Esophagus muscularis mucosa (tissue), 4 donors: ENCODE measurements at regions not wholly inside any gene's neighbourhood (a gene's known extent, or its start where the extent isn't known, plus 50 kb on each side); places are given as distances from the start of the nearest gene placed in this dataset.

Source experiments
- DNase-seq: peaks from one replicate; pipeline ENCODE4 v3.0.0-alpha.2; 2017; ENCODE audit errors: extremely low spot score
- H3K27ac ChIP-seq, 4 donors: fragments of 200-600 bp; sonication (generic); replicated peaks in 1 of 4; 1 replicate in 3 of 4; 2 replicates in 1 of 4; pipeline ENCODE4 v1.5.1; 2016 to 2019; ENCODE audit warnings: mild to moderate bottlenecking in 1 of 4
- H3K27me3 ChIP-seq, 4 donors: fragments of 200-600 bp; sonication (generic); one replicate each; pipeline versions ENCODE4 v1.5.1 to v1.6.0; 2016 to 2019
- H3K36me3 ChIP-seq, 4 donors: fragments of 200-600 bp; sonication (generic); one replicate each; pipeline ENCODE4 v1.5.1; 2016 to 2019
- H3K4me1 ChIP-seq, 4 donors: fragments of 200-600 bp; sonication (generic); one replicate each; pipeline ENCODE4 v1.5.1; 2016 to 2019
- H3K4me3 ChIP-seq, 4 donors: fragments of 200-600 bp; sonication (generic); 1 replicate in 2 of 4; 2 replicates in 2 of 4; pipeline ENCODE4 v1.5.1; 2016 to 2019; ENCODE audit warnings: mild to moderate bottlenecking in 4 of 4, moderate library complexity in 1 of 4
- H3K9me3 ChIP-seq, 4 donors: fragments of 200-600 bp; sonication (generic); 1 replicate in 3 of 4; 2 replicates in 1 of 4; pipeline ENCODE4 v1.5.1; 2016 to 2019
- CTCF ChIP-seq, 3 experiments: fragments of 200-600 bp in 2 of 3; fragments of 450-650 bp in 1 of 3; sonication (generic) in 2 of 3; IDR thresholded peaks; one replicate each; pipeline ENCODE4 v1.5.1; 2017 to 2019; ENCODE audit warnings: antibody characterized with exemption in 3 of 3, mild to moderate bottlenecking in 2 of 3, moderate library complexity in 1 of 3
- EP300 ChIP-seq: sonication (generic); formaldehyde crosslinking; IDR thresholded peaks from one replicate; pipeline ENCODE4 v1.6.1; 2017; ENCODE audit warnings: antibody characterized with exemption
- POLR2A ChIP-seq: fragments of 450-650 bp; IDR thresholded peaks from one replicate; pipeline ENCODE4 v1.6.1; 2017; ENCODE audit warnings: antibody characterized with exemption, moderate library complexity, mild to moderate bottlenecking, low read depth
- POLR2AphosphoS5 ChIP-seq, 2 donors: sonication (generic); formaldehyde crosslinking; IDR thresholded peaks; one replicate each; pipeline ENCODE4 v1.6.1; 2017; ENCODE audit warnings: antibody characterized with exemption in 2 of 2
- WGBS: methylation state at CpG from one replicate; pipeline ENCODE4 v1.1.5; 2018; 5-methylcytosine and 5-hydroxymethylcytosine counted together
- intact Hi-C: fragments of 100-400 bp; cut with DNase I; formaldehyde crosslinking; loops from one replicate; pipeline ENCODE4 v1.15.1; 2023

GRCh38 chr2:17181051-17181752, 337.0 kb downstream of the RAD51AP2 start:
- no peak for DNase-seq
- intact Hi-C loops = no loop called here
- no peak overlapping the region for H3K4me3 ChIP-seq
- H3K27me3 ChIP-seq = no peaks in the 10 kb centered on the region
- H3K9me3 ChIP-seq = no peaks in the 10 kb centered on the region
- TF ChIP-seq CTCF (IDR thresholded peaks at IDR 0.05) (no peak), EP300 (no peak), POLR2AphosphoS5 (IDR thresholded peaks at IDR 0.05) (no peak), POLR2A (no peak)
- H3K36me3 ChIP-seq = no peaks in the 10 kb centered on the region
- 80% methylated on average over 4 of the region's 4 CpGs for WGBS
- H3K27ac ChIP-seq = no peak overlapping the region
- no peaks in the 10 kb centered on the region for H3K4me1 ChIP-seq

GRCh38 chr2:17179145-17179808, 339.0 kb downstream of the RAD51AP2 start:
- intact Hi-C loops = no loop called here
- Histone ChIP-seq H3K27ac (no peak overlapping the region), H3K4me1 (no peaks in the 10 kb centered on the region), H3K36me3 (no peaks in the 10 kb centered on the region), H3K4me3 (no peak overlapping the region), H3K9me3 (no peaks in the 10 kb centered on the region), H3K27me3 (no peaks in the 10 kb centered on the region)
- 93% methylated on average over 1 of the region's 1 CpG for WGBS
- TF ChIP-seq EP300 (no peak), CTCF (IDR thresholded peaks at IDR 0.05) (no peak), POLR2AphosphoS5 (IDR thresholded peaks at IDR 0.05) (no peak), POLR2A (no peak)
- DNase-seq = no peak

GRCh38 chr2:17177088-17177487, 341.2 kb downstream of the RAD51AP2 start:
- Histone ChIP-seq H3K27ac (no peak overlapping the region), H3K4me3 (no peak overlapping the region), H3K27me3 (no peaks in the 10 kb centered on the region), H3K9me3 (no peaks in the 10 kb centered on the region), H3K4me1 (no peaks in the 10 kb centered on the region), H3K36me3 (no peaks in the 10 kb centered on the region)
- TF ChIP-seq CTCF (IDR thresholded peaks at IDR 0.05) (no peak), POLR2A (no peak), POLR2AphosphoS5 (IDR thresholded peaks at IDR 0.05) (no peak), EP300 (no peak)
- 63% methylated on average over 1 of the region's 1 CpG for WGBS
- intact Hi-C loops = no loop called here
- no peak for DNase-seq

GRCh38 chr2:17171446-17172049, 346.7 kb downstream of the RAD51AP2 start:
- no peaks in the 10 kb centered on the region for H3K4me1 ChIP-seq
- H3K4me3 ChIP-seq = no peak overlapping the region
- H3K36me3 ChIP-seq = no peaks in the 10 kb centered on the region
- no peaks in the 10 kb centered on the region for H3K9me3 ChIP-seq
- intact Hi-C loops = no loop called here
- TF ChIP-seq CTCF (IDR thresholded peaks at IDR 0.05) (peak; percentile 14 to 49 (median 19)), EP300 (no peak)
- DNase-seq = no peak
- 43% methylated on average over 7 of the region's 7 CpGs for WGBS
- H3K27me3 ChIP-seq = no peaks in the 10 kb centered on the region
- H3K27ac ChIP-seq = no peak overlapping the region
